GM12801 (cell line): ENCODE measurements at regions not wholly inside any gene's neighbourhood (a gene's known extent, or its start where the extent isn't known, plus 50 kb on each side); places are given as distances from the start of the nearest gene placed in this dataset.

Experiments used
- TF ChIP-seq, protein P1 (sequence below): IDR thresholded peaks from one replicate; pipeline ENCODE4 v1.5.1; 2011; ENCODE audit warnings: control low read depth; ENCODE audit not compliant: insufficient read length; ENCODE audit errors: extremely low read depth

DNA sequence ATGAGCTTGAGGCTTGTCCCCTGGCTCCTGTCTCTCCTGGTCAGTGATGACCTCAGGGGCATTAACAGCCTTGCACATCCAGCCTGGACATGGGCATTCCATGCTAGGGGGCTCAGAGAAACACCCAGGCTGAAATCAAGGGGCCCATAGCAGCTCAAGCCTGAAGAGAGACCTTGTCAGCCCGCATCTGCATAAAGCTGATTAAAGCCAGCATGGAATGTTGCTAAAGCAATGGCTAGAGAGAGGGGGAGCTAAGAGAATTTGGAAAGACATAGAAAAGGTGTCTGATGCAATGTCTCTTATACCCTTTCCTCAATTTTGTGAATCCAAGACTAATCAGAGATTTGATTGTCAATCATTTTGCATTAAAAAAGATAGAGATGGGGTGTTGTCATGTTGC lies 51.4 kb upstream of the WSCD1 start:
- TF ChIP-seq, protein P1, sequence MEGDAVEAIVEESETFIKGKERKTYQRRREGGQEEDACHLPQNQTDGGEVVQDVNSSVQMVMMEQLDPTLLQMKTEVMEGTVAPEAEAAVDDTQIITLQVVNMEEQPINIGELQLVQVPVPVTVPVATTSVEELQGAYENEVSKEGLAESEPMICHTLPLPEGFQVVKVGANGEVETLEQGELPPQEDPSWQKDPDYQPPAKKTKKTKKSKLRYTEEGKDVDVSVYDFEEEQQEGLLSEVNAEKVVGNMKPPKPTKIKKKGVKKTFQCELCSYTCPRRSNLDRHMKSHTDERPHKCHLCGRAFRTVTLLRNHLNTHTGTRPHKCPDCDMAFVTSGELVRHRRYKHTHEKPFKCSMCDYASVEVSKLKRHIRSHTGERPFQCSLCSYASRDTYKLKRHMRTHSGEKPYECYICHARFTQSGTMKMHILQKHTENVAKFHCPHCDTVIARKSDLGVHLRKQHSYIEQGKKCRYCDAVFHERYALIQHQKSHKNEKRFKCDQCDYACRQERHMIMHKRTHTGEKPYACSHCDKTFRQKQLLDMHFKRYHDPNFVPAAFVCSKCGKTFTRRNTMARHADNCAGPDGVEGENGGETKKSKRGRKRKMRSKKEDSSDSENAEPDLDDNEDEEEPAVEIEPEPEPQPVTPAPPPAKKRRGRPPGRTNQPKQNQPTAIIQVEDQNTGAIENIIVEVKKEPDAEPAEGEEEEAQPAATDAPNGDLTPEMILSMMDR: no peak

DNA sequence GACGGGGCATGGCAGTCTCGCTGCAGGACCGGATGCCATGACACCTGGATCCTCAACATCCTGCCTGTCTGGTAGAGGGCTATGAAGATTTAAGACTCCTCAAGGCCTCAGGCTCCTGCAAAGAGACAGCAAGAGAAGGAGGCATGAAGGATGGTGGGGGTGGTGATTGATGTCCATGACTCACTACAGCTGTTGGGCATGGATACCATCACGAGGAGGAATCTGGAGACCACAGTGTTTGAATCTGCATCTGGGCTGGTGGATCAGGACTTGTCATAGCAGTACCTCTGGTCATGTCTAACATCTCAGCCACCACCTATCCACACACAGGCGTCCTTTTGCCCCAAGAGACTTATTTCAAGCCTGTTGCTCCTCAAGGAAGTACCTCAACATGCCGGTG lies 50.2 kb upstream of the WSCD1 start:
- TF ChIP-seq, protein P1: no peak

DNA sequence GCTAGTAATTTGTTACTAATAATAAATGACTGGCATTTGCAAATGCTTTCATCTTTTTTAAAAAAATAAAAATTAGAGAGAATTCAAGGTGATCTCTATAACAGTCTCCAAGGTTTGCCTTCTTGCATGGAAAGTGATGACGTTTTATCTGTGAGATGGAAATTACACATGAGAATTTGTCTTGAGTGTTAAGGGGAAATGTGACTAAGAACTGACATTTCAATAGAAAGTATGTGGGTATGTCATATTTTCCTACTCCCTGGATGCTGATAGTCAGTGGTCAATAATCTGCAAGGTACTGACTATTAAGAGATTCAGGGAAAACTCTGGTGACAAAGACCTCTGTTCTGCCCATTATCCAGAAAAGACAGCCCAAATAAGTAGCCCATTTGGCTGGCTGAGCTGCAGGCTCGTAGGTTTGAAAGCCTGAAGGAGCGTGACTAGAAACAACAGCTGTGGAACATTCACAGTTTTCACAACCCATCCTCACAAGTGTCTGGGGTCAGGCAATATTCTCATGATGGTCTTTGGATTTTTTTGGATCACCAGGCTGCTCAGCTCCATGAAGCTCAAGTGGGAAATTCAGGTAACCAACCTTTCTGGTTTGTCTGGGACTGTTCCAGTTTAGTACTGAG lies 49.7 kb upstream of the WSCD1 start:
- TF ChIP-seq, protein P1: no peak
